HG03175 (cell line): ENCODE measurements at regions not wholly inside any gene's neighbourhood (a gene's known extent, or its start where the extent isn't known, plus 50 kb on each side); places are given as distances from the start of the nearest gene placed in this dataset.

Experiments used
- ATAC-seq: cut with Tn5 transposase; IDR thresholded peaks from one replicate; pipeline ENCODE4 v1.9.1; 2021; ENCODE audit warnings: mild to moderate bottlenecking, moderate library complexity; ENCODE audit not compliant: unreplicated experiment

- no peak for ATAC-seq
Observed at GRCh38 chr6:169902604-169903003, 151.2 kb downstream of the ERMARD start.

- no peak for ATAC-seq
Observed at GRCh38 chr6:169902070-169902469, 150.6 kb downstream of the ERMARD start.

- no peak for ATAC-seq
Observed at GRCh38 chr6:169899481-169900145, 148.2 kb downstream of the ERMARD start.

GRCh38 chr6:169898788-169899480, 147.5 kb downstream of the ERMARD start:
- no peak for ATAC-seq

GRCh38 chr6:169897601-169898358, 146.4 kb downstream of the ERMARD start:
- no peak for ATAC-seq

- no peak for ATAC-seq
Observed at GRCh38 chr6:169896826-169897456, 145.5 kb downstream of the ERMARD start.

GRCh38 chr6:169895926-169896761, 144.7 kb downstream of the ERMARD start:
- ATAC-seq, result no peak

- no peak for ATAC-seq
Observed at GRCh38 chr6:169895000-169895759, 143.8 kb downstream of the ERMARD start.

- ATAC-seq, result no peak
Observed at GRCh38 chr6:169894377-169894960, 143.0 kb downstream of the ERMARD start.

- ATAC-seq, result no peak
Observed at GRCh38 chr6:169893624-169894023, 142.2 kb downstream of the ERMARD start.

- ATAC-seq, result no peak
Observed at GRCh38 chr6:169891846-169892245, 140.4 kb downstream of the ERMARD start.

GRCh38 chr6:169891421-169891820, 140.0 kb downstream of the ERMARD start:
- no peak for ATAC-seq

- no peak for ATAC-seq
Observed at GRCh38 chr6:169890901-169891300, 139.5 kb downstream of the ERMARD start.

GRCh38 chr6:169890049-169890448, 138.6 kb downstream of the ERMARD start:
- no peak for ATAC-seq

- no peak for ATAC-seq
Observed at GRCh38 chr6:169887529-169888140, 136.2 kb downstream of the ERMARD start.

GRCh38 chr6:169886631-169887227, 135.3 kb downstream of the ERMARD start:
- ATAC-seq, result no peak

GRCh38 chr6:169885831-169886230, 134.4 kb downstream of the ERMARD start:
- no peak for ATAC-seq

- no peak for ATAC-seq
Observed at GRCh38 chr6:169885131-169885530, 133.7 kb downstream of the ERMARD start.

- no peak for ATAC-seq
Observed at GRCh38 chr6:169884158-169884557, 132.7 kb downstream of the ERMARD start.
